Activated CD4-positive, alpha-beta T cell treated with anti-CD3 and anti-CD28 coated beads for 36 hours (primary cell): ENCODE measurements at regions not wholly inside any gene's neighbourhood (a gene's known extent, or its start where the extent isn't known, plus 50 kb on each side); places are given as distances from the start of the nearest gene placed in this dataset.
"Not testable (repeated sequence)": the region's sequence is repeated elsewhere in the genome, so short reads cannot be mapped to it uniquely, and the experiment has no call there.

ENCODE experiments used
- ATAC-seq: fragments of 200-7000 bp; cut with Tn5 transposase; one replicate; pipeline ENCODE4 v1.10.0; 2021; ENCODE audit warnings: mild to moderate bottlenecking, moderate library complexity
- CTCF ChIA-PET: fragments of 350-600 bp; sonication (Branson Sonifier 250); formaldehyde crosslinking; loops from one replicate; lab custom pipeline; 2021; ENCODE audit warnings: antibody characterized with exemption; lab: Charles Lee
- POLR2A ChIA-PET: fragments of 350-600 bp; sonication (Branson Sonifier 250); formaldehyde crosslinking; loops from one replicate; lab custom pipeline; 2021; ENCODE audit warnings: antibody characterized with exemption, inconsistent platforms; lab: Charles Lee
- DNase-seq: peaks from one replicate; pipeline ENCODE4 v3.0.0-alpha.2; 2020
- H3K27ac Mint-ChIP-seq: one replicate; pipeline ENCODE4 v1.8.0; 2021; ENCODE audit warnings: mixed read lengths
- H3K27me3 Mint-ChIP-seq: one replicate; pipeline ENCODE4 v1.8.0; 2021; ENCODE audit warnings: mixed read lengths
- H3K36me3 Mint-ChIP-seq: one replicate; pipeline ENCODE4 v1.8.0; 2021; ENCODE audit warnings: low read depth, mixed read lengths
- H3K4me1 Mint-ChIP-seq: one replicate; pipeline ENCODE4 v1.8.0; 2021; ENCODE audit warnings: mixed read lengths
- H3K4me3 Mint-ChIP-seq: one replicate; pipeline ENCODE4 v1.8.0; 2021; ENCODE audit warnings: mild to moderate bottlenecking, moderate library complexity, mixed read lengths
- H3K9me3 Mint-ChIP-seq: one replicate; pipeline ENCODE4 v1.8.0; 2021; ENCODE audit warnings: low read depth, mixed read lengths
- intact Hi-C, 2 experiments: fragments of 100-400 bp; cut with DNase I in 1 of 2; cut with micrococcal nuclease in 1 of 2; formaldehyde crosslinking; loops; one replicate each; pipeline versions ENCODE4 v1.14.2 to v1.15.1; 2022 to 2024; cut with DNase I, micrococcal nuclease

DNA sequence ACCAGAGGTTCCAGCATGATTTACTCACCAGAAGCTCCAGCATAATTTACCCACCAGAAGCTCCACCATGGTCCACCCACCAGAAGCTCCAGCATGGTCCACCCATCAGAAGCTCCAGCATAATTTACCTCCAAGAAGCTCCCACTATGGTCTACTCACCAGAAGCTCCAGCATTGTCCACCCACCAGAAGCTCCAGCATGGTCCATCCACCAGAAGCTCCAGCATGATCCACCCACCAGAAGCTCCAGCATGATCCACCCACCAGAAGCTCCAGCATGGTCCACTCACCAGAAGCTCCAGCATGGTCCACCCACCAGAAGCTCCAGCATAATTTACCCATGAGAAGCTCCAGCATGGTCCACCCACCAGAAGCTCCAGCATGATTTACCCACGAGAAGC is 4490.7 kb upstream of the OR11H1 start:
- CTCF ChIA-PET, ATAC-seq, H3K4me1 Mint-ChIP-seq, POLR2A ChIA-PET, H3K27me3 Mint-ChIP-seq, intact Hi-C loops, H3K4me3 Mint-ChIP-seq, DNase-seq, H3K27ac Mint-ChIP-seq: not testable (repeated sequence)
- peaks cover 11% of the 10 kb centered on the region for H3K36me3 Mint-ChIP-seq
- H3K9me3 Mint-ChIP-seq: peaks cover 62% of the 10 kb centered on the region

DNA sequence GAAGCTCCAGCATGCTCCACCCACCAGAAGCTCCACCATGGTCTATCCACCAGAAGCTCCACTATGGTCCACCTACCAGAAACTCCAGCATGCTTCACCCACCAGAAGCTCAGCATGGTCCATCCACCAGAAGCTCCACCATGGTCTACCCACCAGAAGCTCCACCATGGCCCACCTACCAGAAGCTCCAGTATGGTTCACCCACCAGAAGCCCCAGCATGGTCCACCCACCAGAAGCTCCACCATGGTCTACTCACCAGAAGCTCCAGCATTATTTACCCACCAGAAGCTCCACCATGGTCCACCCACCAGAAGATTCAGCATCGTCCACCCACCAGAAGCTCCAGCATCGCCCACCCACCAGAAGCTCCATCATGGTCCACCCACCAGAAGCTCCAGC is 4490.2 kb upstream of the OR11H1 start:
- Mint-ChIP-seq H3K9me3 (peaks cover 64% of the 10 kb centered on the region), H3K36me3 (peaks cover 11% of the 10 kb centered on the region)
- CTCF ChIA-PET, H3K4me1 Mint-ChIP-seq, ATAC-seq, DNase-seq, H3K4me3 Mint-ChIP-seq, H3K27ac Mint-ChIP-seq, H3K27me3 Mint-ChIP-seq, intact Hi-C loops, POLR2A ChIA-PET: not testable (repeated sequence)

DNA sequence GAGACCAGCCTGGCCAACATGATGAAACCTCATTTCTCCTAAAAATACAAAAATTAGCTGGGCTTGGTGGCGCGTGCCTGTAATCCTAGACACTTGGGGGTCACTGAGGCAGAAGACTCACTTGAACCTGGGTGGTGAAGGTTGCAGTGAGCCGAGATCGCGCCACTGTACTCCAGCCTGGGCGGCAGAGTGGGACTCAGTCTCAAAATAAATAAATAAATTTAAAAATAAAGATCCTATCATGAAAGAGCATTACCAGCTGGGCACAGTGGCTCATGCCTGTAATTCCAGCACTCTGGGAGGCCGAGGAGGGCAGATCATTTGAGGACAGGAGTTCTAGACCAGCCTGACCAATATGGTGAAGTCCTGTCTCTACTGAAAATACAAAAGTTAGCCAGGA is 4489.2 kb upstream of the OR11H1 start:
- H3K27me3 Mint-ChIP-seq, DNase-seq, H3K27ac Mint-ChIP-seq, H3K4me3 Mint-ChIP-seq, POLR2A ChIA-PET, CTCF ChIA-PET, ATAC-seq, intact Hi-C loops, H3K4me1 Mint-ChIP-seq: not testable (repeated sequence)
- H3K36me3 Mint-ChIP-seq: peaks cover 11% of the 10 kb centered on the region
- H3K9me3 Mint-ChIP-seq: peaks cover 69% of the 10 kb centered on the region

DNA sequence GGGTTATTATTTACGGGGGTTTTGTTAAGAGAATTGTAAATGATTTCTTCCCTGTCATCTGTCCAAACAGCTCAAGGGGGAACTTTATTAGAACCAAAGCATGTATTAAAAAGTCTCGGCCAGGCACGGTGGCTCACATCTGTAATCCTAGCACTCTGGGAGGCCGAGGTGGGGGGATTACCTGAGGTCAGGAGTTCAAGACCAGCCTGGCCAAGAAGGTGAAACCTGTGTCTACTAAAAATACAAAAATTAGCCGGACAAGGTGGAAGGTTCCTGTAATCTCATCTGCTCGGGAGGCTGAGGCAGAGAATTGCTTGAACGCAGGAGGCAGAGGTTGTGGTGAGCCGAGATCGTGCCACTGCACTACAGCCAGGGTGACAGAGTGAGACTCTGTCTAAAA is 4486.6 kb upstream of the OR11H1 start:
- H3K9me3 Mint-ChIP-seq: peaks cover 57% of the 10 kb centered on the region
- POLR2A ChIA-PET, H3K27ac Mint-ChIP-seq, H3K4me1 Mint-ChIP-seq, H3K4me3 Mint-ChIP-seq, DNase-seq, H3K36me3 Mint-ChIP-seq, CTCF ChIA-PET, intact Hi-C loops, H3K27me3 Mint-ChIP-seq, ATAC-seq: not testable (repeated sequence)

DNA sequence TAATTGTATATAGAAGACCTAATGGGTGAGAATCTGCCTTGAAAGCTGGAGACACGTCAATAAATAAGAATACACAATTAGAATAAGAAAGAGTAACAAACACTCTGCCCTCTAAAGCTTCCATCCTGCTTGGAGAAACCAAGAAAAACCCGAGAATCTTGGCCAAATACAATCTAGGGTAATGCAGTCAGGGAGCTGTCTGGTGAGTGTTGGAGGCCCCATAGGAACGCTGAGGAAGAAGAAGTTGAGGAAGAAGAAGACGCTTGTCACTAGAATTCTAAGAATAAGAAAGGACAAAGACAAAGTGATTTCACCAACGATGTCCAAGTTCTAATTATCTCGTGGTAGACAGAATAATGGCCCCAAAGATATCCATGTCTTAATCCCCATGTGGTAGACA is 4485.9 kb upstream of the OR11H1 start:
- Mint-ChIP-seq H3K27ac (no peak overlapping the region), H3K36me3 (peaks cover 3% of the 10 kb centered on the region), H3K4me1 (no peaks in the 10 kb centered on the region), H3K9me3 (peaks cover 55% of the 10 kb centered on the region), H3K4me3 (no peak overlapping the region), H3K27me3 (no peaks in the 10 kb centered on the region)
- DNase-seq (no peak), ATAC-seq (no peak)
- ChIA-PET CTCF (no interaction called here), POLR2A (no interaction called here)
- intact Hi-C loops: no loop called here

DNA sequence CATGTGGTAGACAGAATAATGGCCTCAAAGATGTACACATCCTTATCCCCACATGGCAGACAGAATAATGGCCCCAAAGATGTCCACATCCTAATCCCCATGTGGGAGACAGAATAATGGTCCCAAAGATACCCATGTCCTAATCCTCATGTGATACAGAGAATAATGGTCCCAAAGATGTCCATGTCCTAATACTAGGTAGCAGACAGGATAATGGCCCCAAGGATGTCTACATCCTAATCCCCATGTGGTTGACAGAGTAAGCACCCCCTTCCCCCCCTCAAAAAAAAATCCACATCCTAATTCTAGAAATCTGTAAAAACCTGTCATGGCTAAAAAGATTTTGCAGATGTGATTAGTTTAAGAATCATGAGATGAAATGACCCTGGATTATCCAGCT is 4484.7 kb upstream of the OR11H1 start:
- H3K4me3 Mint-ChIP-seq, H3K27me3 Mint-ChIP-seq, DNase-seq, CTCF ChIA-PET, H3K4me1 Mint-ChIP-seq, H3K36me3 Mint-ChIP-seq, intact Hi-C loops, POLR2A ChIA-PET, ATAC-seq, H3K27ac Mint-ChIP-seq: not testable (repeated sequence)
- H3K9me3 Mint-ChIP-seq: peaks cover 47% of the 10 kb centered on the region

DNA sequence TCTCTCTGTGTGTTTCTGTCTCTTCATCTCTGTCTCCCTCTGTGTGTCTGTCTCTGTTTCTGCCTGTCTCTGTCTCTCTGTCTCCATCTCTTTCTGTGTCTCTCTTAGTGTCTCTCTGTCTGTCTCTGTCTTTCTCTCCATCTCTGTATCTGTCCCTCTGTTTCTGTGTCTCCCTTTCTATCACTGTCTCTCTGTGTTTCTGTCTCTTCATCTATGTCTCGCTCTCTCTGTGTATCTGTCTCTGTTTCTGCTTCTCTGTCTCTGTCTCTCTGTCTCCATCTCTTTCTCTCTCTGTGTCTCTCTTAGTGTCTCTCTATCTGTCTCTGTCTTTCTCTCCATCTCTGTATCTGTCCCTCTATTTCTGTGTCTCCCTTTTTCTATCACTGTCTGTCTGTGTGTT is 4479.1 kb upstream of the OR11H1 start:
- POLR2A ChIA-PET, H3K4me1 Mint-ChIP-seq, H3K36me3 Mint-ChIP-seq, H3K27me3 Mint-ChIP-seq, ATAC-seq, DNase-seq, intact Hi-C loops, H3K27ac Mint-ChIP-seq, H3K4me3 Mint-ChIP-seq, CTCF ChIA-PET: not testable (repeated sequence)
- peaks cover 23% of the 10 kb centered on the region for H3K9me3 Mint-ChIP-seq

DNA sequence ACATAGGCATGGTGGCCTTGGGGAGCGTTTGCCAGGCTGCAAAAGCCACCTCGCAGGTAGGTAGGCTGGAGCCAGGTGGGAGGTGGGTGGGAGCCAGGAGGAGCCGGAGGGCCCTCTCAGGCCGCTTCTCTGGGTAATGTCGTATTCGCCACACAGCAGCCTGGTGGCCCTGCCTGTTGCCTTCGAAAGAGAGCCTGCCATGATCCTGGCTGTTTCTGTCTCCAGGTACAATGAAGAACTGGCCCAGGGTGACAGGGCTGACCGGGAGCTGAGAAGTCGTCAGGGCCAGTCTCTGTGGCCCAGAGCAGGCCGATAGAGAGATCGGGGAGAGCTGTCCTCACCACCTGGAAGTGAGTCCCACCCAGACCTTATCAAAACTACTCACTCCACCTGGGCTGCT is 4477.8 kb upstream of the OR11H1 start:
- H3K36me3 Mint-ChIP-seq, intact Hi-C loops, H3K27me3 Mint-ChIP-seq, POLR2A ChIA-PET, H3K4me1 Mint-ChIP-seq, H3K4me3 Mint-ChIP-seq, ATAC-seq, DNase-seq, CTCF ChIA-PET, H3K27ac Mint-ChIP-seq: not testable (repeated sequence)
- peaks cover 25% of the 10 kb centered on the region for H3K9me3 Mint-ChIP-seq

DNA sequence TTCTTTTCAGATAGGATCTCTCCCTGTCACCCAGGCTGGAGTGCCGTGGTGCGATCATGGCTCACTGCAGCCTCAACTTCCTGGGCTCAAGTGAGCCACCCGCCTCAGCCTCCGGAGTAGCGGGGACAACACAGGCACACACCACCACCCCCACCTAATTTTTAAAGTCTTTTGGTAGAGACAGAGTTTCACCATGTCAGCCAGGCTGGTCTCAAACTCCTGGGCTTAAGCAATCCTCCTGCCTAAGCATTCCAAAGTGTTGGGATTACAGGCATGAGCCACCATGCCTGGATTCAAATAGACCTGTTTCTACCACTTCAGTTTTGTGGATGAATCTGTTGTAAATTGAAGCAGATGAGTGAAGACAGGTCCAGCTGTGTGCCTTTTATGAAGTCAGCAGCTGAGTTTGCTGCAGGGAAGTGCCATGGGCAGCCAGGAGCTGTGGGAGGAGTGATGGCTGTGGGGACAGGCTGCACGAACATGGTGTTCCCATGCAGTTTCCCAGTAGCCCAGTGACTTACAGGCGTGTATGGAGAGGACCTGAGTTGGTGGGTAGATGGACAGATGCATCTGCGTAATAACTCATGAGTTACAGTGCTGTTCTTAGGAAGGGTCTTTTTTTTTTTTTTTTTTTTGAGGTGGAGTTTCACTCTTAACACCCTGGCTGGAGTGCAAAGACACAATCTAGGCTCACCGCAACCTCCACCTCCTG is 4476.4 kb upstream of the OR11H1 start:
- H3K4me1 Mint-ChIP-seq, ATAC-seq, H3K4me3 Mint-ChIP-seq, intact Hi-C loops, POLR2A ChIA-PET, H3K27me3 Mint-ChIP-seq, H3K27ac Mint-ChIP-seq, CTCF ChIA-PET, DNase-seq: not testable (repeated sequence)
- Mint-ChIP-seq H3K36me3 (peaks cover 11% of the 10 kb centered on the region), H3K9me3 (peaks cover 37% of the 10 kb centered on the region)

DNA sequence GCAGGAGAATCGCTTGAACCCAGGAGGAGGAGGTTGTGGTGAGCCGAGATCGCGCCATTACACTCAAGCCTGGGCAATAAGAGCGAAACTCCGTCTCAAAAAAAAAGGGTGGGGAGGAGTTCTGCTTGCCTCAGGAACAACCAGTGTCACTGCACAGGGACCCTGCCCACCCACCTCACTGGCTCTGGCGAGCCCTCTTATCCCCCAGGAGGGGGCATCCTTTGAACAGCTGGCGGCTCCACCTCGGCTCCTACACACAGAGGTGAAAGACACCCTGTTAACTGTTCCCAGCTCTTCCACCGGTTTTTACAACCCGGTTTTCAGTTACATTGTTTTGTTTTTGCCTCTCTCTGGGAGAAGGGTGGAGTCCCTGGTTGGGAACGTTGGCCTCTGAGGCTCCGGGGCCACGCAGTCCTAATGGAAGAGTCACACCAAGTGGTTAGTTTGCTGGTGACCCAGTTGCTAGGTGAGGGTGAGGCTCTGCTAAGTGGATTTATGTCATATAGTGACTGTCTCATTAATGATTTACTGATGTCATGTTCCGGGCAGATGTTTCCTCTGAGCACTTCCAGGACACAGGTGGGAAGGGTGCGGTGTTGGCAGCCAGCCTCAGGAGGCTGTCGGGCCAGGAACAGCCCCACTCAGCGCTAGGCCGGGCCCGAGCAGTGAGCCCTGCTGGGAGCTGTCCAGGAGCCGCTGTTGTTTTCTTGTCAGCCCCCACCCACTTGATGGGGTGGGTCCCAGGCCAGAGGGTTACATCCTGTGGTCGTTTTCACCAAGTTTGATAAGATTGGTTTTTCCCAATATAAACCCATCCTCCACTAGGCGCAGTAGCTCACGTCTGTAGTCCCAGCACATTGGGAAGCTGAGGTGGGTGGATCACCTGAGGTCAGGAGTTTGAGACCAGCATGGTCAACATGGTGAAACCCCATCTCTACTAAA is 4474.3 kb upstream of the OR11H1 start:
- H3K4me3 Mint-ChIP-seq, DNase-seq, ATAC-seq, H3K27ac Mint-ChIP-seq, intact Hi-C loops, H3K27me3 Mint-ChIP-seq, POLR2A ChIA-PET, CTCF ChIA-PET, H3K4me1 Mint-ChIP-seq: not testable (repeated sequence)
- Mint-ChIP-seq H3K9me3 (peaks cover 43% of the 10 kb centered on the region), H3K36me3 (peaks cover 15% of the 10 kb centered on the region)

DNA sequence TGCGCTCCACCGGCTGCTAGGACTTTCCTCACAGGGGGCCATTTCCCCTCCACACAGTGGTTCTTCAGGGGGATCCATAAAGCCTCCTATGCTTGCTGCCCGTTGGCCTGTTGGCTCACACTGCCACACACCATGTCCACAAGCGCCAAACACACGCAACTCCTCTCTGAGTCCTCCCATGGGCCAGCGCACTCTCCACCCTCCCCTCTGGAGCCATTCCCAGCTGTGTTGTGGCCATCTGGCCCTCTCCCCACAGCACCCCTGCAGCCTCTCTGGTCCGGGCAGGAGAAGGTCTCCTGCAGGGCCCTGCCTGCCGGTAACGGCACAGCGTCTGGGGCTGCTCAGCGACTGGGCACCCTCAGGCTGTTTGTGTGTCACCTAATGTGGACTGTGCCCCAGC is 4473.3 kb upstream of the OR11H1 start:
- DNase-seq, intact Hi-C loops, H3K27me3 Mint-ChIP-seq, H3K4me1 Mint-ChIP-seq, CTCF ChIA-PET, POLR2A ChIA-PET, H3K4me3 Mint-ChIP-seq, H3K27ac Mint-ChIP-seq, ATAC-seq: not testable (repeated sequence)
- Mint-ChIP-seq H3K36me3 (peaks cover 11% of the 10 kb centered on the region), H3K9me3 (peaks cover 40% of the 10 kb centered on the region)

DNA sequence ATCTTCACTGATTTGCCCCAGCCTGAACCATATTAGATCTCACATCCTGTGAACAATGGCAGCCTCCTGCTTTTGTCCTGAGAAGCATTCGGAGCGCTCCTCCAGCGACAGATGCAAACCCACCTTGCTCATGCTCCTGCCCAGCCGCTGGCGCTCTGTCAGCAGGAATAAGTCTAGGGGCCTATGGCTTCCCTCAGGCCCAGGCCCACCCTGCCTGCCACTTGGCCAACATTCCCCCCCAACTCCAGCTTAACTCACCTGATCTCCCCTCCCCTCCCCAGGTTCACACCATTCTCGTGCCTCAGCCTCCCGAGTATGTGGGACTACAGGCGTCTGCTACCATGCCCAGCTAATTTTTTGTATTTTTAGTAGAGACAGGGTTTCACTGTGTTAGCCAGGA is 4472.8 kb upstream of the OR11H1 start:
- H3K27ac Mint-ChIP-seq, intact Hi-C loops, DNase-seq, H3K27me3 Mint-ChIP-seq, H3K4me1 Mint-ChIP-seq, CTCF ChIA-PET, H3K4me3 Mint-ChIP-seq, ATAC-seq, POLR2A ChIA-PET: not testable (repeated sequence)
- Mint-ChIP-seq H3K9me3 (peaks cover 41% of the 10 kb centered on the region), H3K36me3 (peaks cover 11% of the 10 kb centered on the region)
